H9 (cell line): ENCODE measurements at regions not wholly inside any gene's neighbourhood (a gene's known extent, or its start where the extent isn't known, plus 50 kb on each side); places are given as distances from the start of the nearest gene placed in this dataset.
A peak's percentile ranks its signal among the peaks of the same experiment; 100 is the strongest.

Experiments used
- DNase-seq: peaks from one replicate; pipeline ENCODE4 v3.0.0-alpha.2; 2017
- H2AFZ ChIP-seq: one replicate; pipeline ENCODE4 v1.6.1; 2013; ENCODE audit warnings: mild to moderate bottlenecking, low read length, control low read depth, moderate library complexity
- H2AK5ac ChIP-seq: 2 replicates; pipeline ENCODE4 v1.6.1; 2013; ENCODE audit warnings: low read length, control low read depth, mixed read lengths; ENCODE audit not compliant: insufficient read length
- H2BK120ac ChIP-seq: one replicate; pipeline ENCODE4 v1.6.1; 2013; ENCODE audit warnings: low read depth, mild to moderate bottlenecking, low read length, control low read depth, inconsistent platforms; ENCODE audit not compliant: poor library complexity, severe bottlenecking
- H2BK12ac ChIP-seq: 2 replicates; pipeline ENCODE4 v1.6.1; 2013; ENCODE audit warnings: low read length, control low read depth, mixed read lengths, low read depth; ENCODE audit not compliant: insufficient read length
- H2BK15ac ChIP-seq: 2 replicates; pipeline ENCODE4 v1.6.1; 2013; ENCODE audit warnings: low read depth, low read length, control low read depth
- H2BK20ac ChIP-seq: one replicate; pipeline ENCODE4 v1.6.1; 2013; ENCODE audit warnings: low read depth, mild to moderate bottlenecking, low read length, control low read depth, inconsistent platforms; ENCODE audit not compliant: poor library complexity, severe bottlenecking
- H2BK5ac ChIP-seq: 2 replicates; pipeline ENCODE4 v1.6.1; 2013; ENCODE audit warnings: low read length, control low read depth, mixed read lengths; ENCODE audit not compliant: insufficient read length
- H3K14ac ChIP-seq: 2 replicates; pipeline ENCODE4 v1.6.1; 2013; ENCODE audit warnings: low read length, control low read depth; ENCODE audit not compliant: insufficient read depth
- H3K18ac ChIP-seq: 2 replicates; pipeline ENCODE4 v1.6.1; 2013; ENCODE audit warnings: low read depth, mild to moderate bottlenecking, mixed read lengths, low read length, control low read depth; ENCODE audit not compliant: insufficient read length
- H3K23ac ChIP-seq: 2 replicates; pipeline ENCODE4 v1.6.1; 2013; ENCODE audit warnings: low read length, control low read depth, mixed read lengths, low read depth; ENCODE audit not compliant: insufficient read length
- H3K23me2 ChIP-seq: 2 replicates; pipeline ENCODE4 v1.6.1; 2013; ENCODE audit warnings: low read depth, mild to moderate bottlenecking, mixed read lengths, low read length, control low read depth; ENCODE audit not compliant: insufficient read length, poor library complexity, severe bottlenecking
- H3K27ac ChIP-seq: 2 replicates; pipeline ENCODE4 v1.5.1; 2013; ENCODE audit warnings: low read length, control low read depth, mixed read lengths, low read depth; ENCODE audit not compliant: insufficient read length
- H3K27me3 ChIP-seq: 2 replicates; pipeline ENCODE4 v1.6.1; 2013; ENCODE audit warnings: low read length, control low read depth, inconsistent platforms; ENCODE audit not compliant: insufficient read depth
- H3K4ac ChIP-seq: 2 replicates; pipeline ENCODE4 v1.6.1; 2013; ENCODE audit warnings: low read depth, mild to moderate bottlenecking, control low read depth, inconsistent platforms, low read length, moderate library complexity
- H3K4me1 ChIP-seq: 2 replicates; pipeline ENCODE4 v1.6.1; 2013; ENCODE audit warnings: low read length, control low read depth, inconsistent platforms; ENCODE audit not compliant: insufficient read depth
- H3K4me2 ChIP-seq: 2 replicates; pipeline ENCODE4 v1.6.1; 2013; ENCODE audit warnings: low read length, control low read depth, mixed read lengths; ENCODE audit not compliant: insufficient read length, insufficient read depth
- H3K56ac ChIP-seq: 2 replicates; pipeline ENCODE4 v1.6.1; 2013; ENCODE audit warnings: low read depth, mild to moderate bottlenecking, mixed read lengths, low read length, control low read depth; ENCODE audit not compliant: insufficient read length
- H3K79me1 ChIP-seq: 2 replicates; pipeline ENCODE4 v1.6.1; 2013; ENCODE audit warnings: low read depth, mild to moderate bottlenecking, moderate library complexity, low read length, control low read depth, inconsistent platforms; ENCODE audit not compliant: insufficient read depth, poor library complexity, severe bottlenecking
- H3K79me2 ChIP-seq: 2 replicates; pipeline ENCODE4 v1.6.1; 2013; ENCODE audit warnings: low read length, control low read depth, inconsistent platforms; ENCODE audit not compliant: insufficient read depth
- H3K9ac ChIP-seq: 2 replicates; pipeline ENCODE4 v1.6.1; 2013; ENCODE audit warnings: low read length, control low read depth, mixed read lengths; ENCODE audit not compliant: insufficient read length; ENCODE audit errors: extremely low read depth
- H3K9me3 ChIP-seq: one replicate; pipeline ENCODE4 v1.6.1; 2013; ENCODE audit warnings: low read depth, low read length, inconsistent platforms; ENCODE audit not compliant: control insufficient read depth
- H3T11ph ChIP-seq: one replicate; pipeline ENCODE4 v1.6.1; 2013; ENCODE audit warnings: mild to moderate bottlenecking, low read length, control low read depth, inconsistent platforms
- H4K20me1 ChIP-seq: one replicate; pipeline ENCODE4 v1.6.1; 2013; ENCODE audit not compliant: control insufficient read depth, insufficient read length, insufficient read depth
- H4K5ac ChIP-seq: 2 replicates; pipeline ENCODE4 v1.6.1; 2013; ENCODE audit warnings: low read depth, mild to moderate bottlenecking, mixed read lengths, low read length, control low read depth; ENCODE audit not compliant: insufficient read length
- H4K8ac ChIP-seq: replicated peaks from 2 replicates; pipeline ENCODE4 v1.6.1; 2013; ENCODE audit warnings: low read length, control low read depth, mixed read lengths, low read depth; ENCODE audit not compliant: insufficient read length
- H4K91ac ChIP-seq: 2 replicates; pipeline ENCODE4 v1.6.1; 2013; ENCODE audit warnings: low read depth, mild to moderate bottlenecking, moderate library complexity, mixed read lengths, low read length, control low read depth; ENCODE audit not compliant: insufficient read length
- H3K27ac Mint-ChIP-seq, 3 experiments: 2 replicates in 2 of 3; 3 replicates in 1 of 3; pipeline ENCODE4 v1.8.0; 2020 to 2021; ENCODE audit warnings: mixed read lengths in 3 of 3, mild to moderate bottlenecking in 1 of 3, moderate library complexity in 1 of 3
- H3K27me3 Mint-ChIP-seq: 2 replicates; pipeline ENCODE4 v1.8.0; 2021; ENCODE audit warnings: low read depth, mild to moderate bottlenecking, moderate library complexity, mixed read lengths
- H3K36me3 Mint-ChIP-seq, 3 experiments: 2 replicates in 2 of 3; 3 replicates in 1 of 3; pipeline ENCODE4 v1.8.0; 2020 to 2021; ENCODE audit warnings: low read depth in 3 of 3, mixed read lengths in 3 of 3; ENCODE audit not compliant: insufficient read depth in 1 of 3
- H3K4me1 Mint-ChIP-seq, 2 experiments: 2 replicates each; pipeline ENCODE4 v1.8.0; 2020; ENCODE audit warnings: mixed read lengths in 2 of 2
- H3K4me3 Mint-ChIP-seq, 2 experiments: 2 replicates in 1 of 2; 3 replicates in 1 of 2; pipeline ENCODE4 v1.8.0; 2020 to 2021; ENCODE audit warnings: mild to moderate bottlenecking in 2 of 2, mixed read lengths in 2 of 2, moderate library complexity in 1 of 2
- H3K9me3 Mint-ChIP-seq, 2 experiments: 2 replicates in 1 of 2; 3 replicates in 1 of 2; pipeline ENCODE4 v1.8.0; 2020; ENCODE audit warnings: mild to moderate bottlenecking in 2 of 2, mixed read lengths in 2 of 2, moderate library complexity in 1 of 2
- WGBS: extraction: QIAGEN DNeasy Blood & Tissue Kit; methylation state at CpG from one replicate; pipeline ENCODE4 v1.1.7; 2013; ENCODE audit warnings: missing lambda C conversion rate, low lambda C conversion rate, mixed read lengths; ENCODE audit not compliant: insufficient read length; ENCODE audit errors: extremely low coverage; 5-methylcytosine and 5-hydroxymethylcytosine counted together
- TF ChIP-seq, protein P1 (sequence below): fragments of 200-600 bp; sonication (generic); conservative IDR thresholded peaks from 3 replicates; pipeline ENCODE4 v1.8.0; 2021; ENCODE audit warnings: antibody characterized with exemption, mild to moderate bottlenecking

DNA sequence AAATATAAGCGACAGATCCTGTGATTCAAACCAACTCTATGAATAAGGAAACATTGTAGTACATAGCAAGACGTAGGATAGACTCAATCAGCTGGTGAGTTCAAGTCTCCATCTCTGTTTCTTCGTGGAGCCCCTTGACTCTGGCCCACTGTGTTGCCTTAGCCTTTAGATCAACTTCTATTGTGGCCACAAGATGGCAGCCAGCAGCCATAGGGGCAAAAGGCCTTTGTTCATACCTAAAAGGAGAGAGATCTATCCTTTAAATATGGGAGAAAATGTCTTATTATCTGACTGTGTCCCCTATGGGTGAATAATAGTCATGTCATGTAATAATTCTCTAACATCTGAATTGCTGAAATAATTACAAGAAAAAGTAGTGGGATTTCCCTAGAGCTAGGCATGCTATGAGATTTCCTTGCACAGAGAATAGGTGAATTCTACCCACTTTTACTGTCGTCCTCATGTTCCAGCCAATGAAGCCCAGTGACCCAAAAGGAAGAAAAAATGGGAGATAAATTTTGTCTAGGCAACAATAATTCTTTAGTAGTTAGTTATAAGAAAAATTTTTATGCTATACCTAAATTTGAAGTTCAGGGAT lies 129.4 kb downstream of the PCDH20 start:
- Histone ChIP-seq H4K20me1 (no peaks in the 10 kb centered on the region), H2BK12ac (no peak overlapping the region), H2BK15ac (no peak overlapping the region), H2AK5ac (no peak overlapping the region), H3K9ac (no peak overlapping the region), H3K18ac (no peak overlapping the region), H4K91ac (no peak overlapping the region), H3K27ac (no peak overlapping the region), H2BK20ac (no peak overlapping the region), H3K27me3 (no peaks in the 10 kb centered on the region), H3K4me1 (no peaks in the 10 kb centered on the region), H3K9me3 (no peaks in the 10 kb centered on the region), H2BK120ac (no peak overlapping the region), H3K56ac (no peak overlapping the region), H3K23me2 (no peaks in the 10 kb centered on the region), H2AFZ (no peak overlapping the region), H3K14ac (no peak overlapping the region), H3T11ph (no peak overlapping the region), H3K23ac (no peak overlapping the region), H3K4me2 (no peak overlapping the region), H3K79me1 (no peaks in the 10 kb centered on the region), H4K5ac (no peak overlapping the region), H4K8ac (no peak overlapping the region), H3K4ac (no peak overlapping the region), H3K79me2 (no peaks in the 10 kb centered on the region), H2BK5ac (no peak overlapping the region)
- Mint-ChIP-seq H3K4me3 (no peak overlapping the region), H3K27ac (no peak overlapping the region), H3K9me3 (peaks cover 0 to 3% of the 10 kb centered on the region in 2 experiments; a peak in 1 of 5 replicates), H3K36me3 (peaks cover 0 to 4% (median 0%) of the 10 kb centered on the region in 3 experiments; a peak in 1 of 7 replicates), H3K27me3 (peaks cover 1% of the 10 kb centered on the region; the same call in 1 of the 2 replicates), H3K4me1 (peaks cover 9 to 11% of the 10 kb centered on the region in 2 experiments)
- WGBS, result no CpG with 5 or more reads among the region's 4 CpGs
- peak; percentile 53 for DNase-seq
- TF ChIP-seq, protein P1, sequence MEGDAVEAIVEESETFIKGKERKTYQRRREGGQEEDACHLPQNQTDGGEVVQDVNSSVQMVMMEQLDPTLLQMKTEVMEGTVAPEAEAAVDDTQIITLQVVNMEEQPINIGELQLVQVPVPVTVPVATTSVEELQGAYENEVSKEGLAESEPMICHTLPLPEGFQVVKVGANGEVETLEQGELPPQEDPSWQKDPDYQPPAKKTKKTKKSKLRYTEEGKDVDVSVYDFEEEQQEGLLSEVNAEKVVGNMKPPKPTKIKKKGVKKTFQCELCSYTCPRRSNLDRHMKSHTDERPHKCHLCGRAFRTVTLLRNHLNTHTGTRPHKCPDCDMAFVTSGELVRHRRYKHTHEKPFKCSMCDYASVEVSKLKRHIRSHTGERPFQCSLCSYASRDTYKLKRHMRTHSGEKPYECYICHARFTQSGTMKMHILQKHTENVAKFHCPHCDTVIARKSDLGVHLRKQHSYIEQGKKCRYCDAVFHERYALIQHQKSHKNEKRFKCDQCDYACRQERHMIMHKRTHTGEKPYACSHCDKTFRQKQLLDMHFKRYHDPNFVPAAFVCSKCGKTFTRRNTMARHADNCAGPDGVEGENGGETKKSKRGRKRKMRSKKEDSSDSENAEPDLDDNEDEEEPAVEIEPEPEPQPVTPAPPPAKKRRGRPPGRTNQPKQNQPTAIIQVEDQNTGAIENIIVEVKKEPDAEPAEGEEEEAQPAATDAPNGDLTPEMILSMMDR, result peak; percentile 74
